Astrocyte (in vitro differentiated cells and primary cell): ENCODE measurements at regions not wholly inside any gene's neighbourhood (a gene's known extent, or its start where the extent isn't known, plus 50 kb on each side); places are given as distances from the start of the nearest gene placed in this dataset.

Source experiments
- DNase-seq: peaks from one replicate; pipeline ENCODE4 v3.0.0-alpha.2; 2010; ENCODE audit warnings: low read depth
- FAIRE-seq: peaks from 2 replicates; lab custom pipeline; 2011; peaks lifted over from hg19 to GRCh38; lab: Jason Lieb, UNC
- H2AFZ ChIP-seq: 2 replicates; pipeline ENCODE4 v1.6.0; 2012; ENCODE audit warnings: low read depth, low read length, inconsistent platforms
- H3K27ac ChIP-seq: 2 replicates; pipeline ENCODE4 v1.5.1; 2011; ENCODE audit warnings: low read depth, low read length, inconsistent platforms
- H3K27me3 ChIP-seq: 2 replicates; pipeline ENCODE4 v1.6.0; 2011; ENCODE audit warnings: low read length, inconsistent platforms; ENCODE audit not compliant: insufficient read depth
- H3K36me3 ChIP-seq: 2 replicates; pipeline ENCODE4 v1.5.1; 2011; ENCODE audit warnings: low read length, inconsistent platforms; ENCODE audit not compliant: insufficient read depth
- H3K4me1 ChIP-seq: 2 replicates; pipeline ENCODE4 v1.5.1; 2011; ENCODE audit warnings: low read length, inconsistent platforms; ENCODE audit not compliant: insufficient read depth
- H3K4me2 ChIP-seq: 2 replicates; pipeline ENCODE4 v1.6.0; 2012; ENCODE audit warnings: low read length, inconsistent platforms
- H3K4me3 ChIP-seq: 2 replicates; pipeline ENCODE4 v1.5.1; 2011; ENCODE audit warnings: low read depth, mild to moderate bottlenecking, low read length, inconsistent platforms; ENCODE audit not compliant: insufficient read depth
- H3K79me2 ChIP-seq: 2 replicates; pipeline ENCODE4 v1.6.0; 2012; ENCODE audit warnings: mild to moderate bottlenecking, low read length, inconsistent platforms; ENCODE audit not compliant: insufficient read depth
- H3K9ac ChIP-seq: 2 replicates; pipeline ENCODE4 v1.6.0; 2012; ENCODE audit warnings: mild to moderate bottlenecking, low read length, inconsistent platforms
- H3K9me3 ChIP-seq: 2 replicates; pipeline ENCODE4 v1.5.1; 2012; ENCODE audit warnings: low read depth, mild to moderate bottlenecking, low read length, inconsistent platforms; ENCODE audit not compliant: insufficient read depth
- H4K20me1 ChIP-seq: 2 replicates; pipeline ENCODE4 v1.6.0; 2012; ENCODE audit warnings: low read length, inconsistent platforms; ENCODE audit not compliant: insufficient read depth
- H3K27ac Mint-ChIP-seq: one replicate; pipeline ENCODE4 v1.8.0; 2021; ENCODE audit warnings: mild to moderate bottlenecking, mixed read lengths; ENCODE audit not compliant: unreplicated experiment
- H3K27me3 Mint-ChIP-seq: one replicate; pipeline ENCODE4 v1.8.0; 2021; ENCODE audit warnings: low read depth, mixed read lengths; ENCODE audit not compliant: unreplicated experiment
- H3K36me3 Mint-ChIP-seq: one replicate; pipeline ENCODE4 v1.8.0; 2021; ENCODE audit warnings: low read depth, mixed read lengths; ENCODE audit not compliant: unreplicated experiment
- H3K4me1 Mint-ChIP-seq: one replicate; pipeline ENCODE4 v1.8.0; 2021; ENCODE audit warnings: low read depth, mixed read lengths; ENCODE audit not compliant: unreplicated experiment
- H3K4me3 Mint-ChIP-seq: one replicate; pipeline ENCODE4 v1.8.0; 2021; ENCODE audit warnings: mild to moderate bottlenecking, moderate library complexity, mixed read lengths; ENCODE audit not compliant: unreplicated experiment
- H3K9me3 Mint-ChIP-seq: one replicate; pipeline ENCODE4 v1.8.0; 2021; ENCODE audit warnings: mild to moderate bottlenecking, mixed read lengths; ENCODE audit not compliant: unreplicated experiment
- CTCF ChIP-seq: IDR thresholded peaks from 2 replicates; pipeline ENCODE4 v1.5.1; 2011; ENCODE audit warnings: low read depth, mild to moderate bottlenecking, inconsistent platforms, low read length, moderate library complexity; ENCODE audit not compliant: insufficient read depth
- EZH2 ChIP-seq: IDR thresholded peaks from 2 replicates; pipeline ENCODE4 v1.6.1; 2012; ENCODE audit warnings: mild to moderate bottlenecking, low read length, inconsistent platforms; ENCODE audit not compliant: insufficient read depth

GRCh38 chr6:92770540-92770939 is 648.8 kb downstream of the EPHA7 start:
- no peak overlapping the region for H3K4me3 Mint-ChIP-seq
- DNase-seq = no peak
- TF ChIP-seq EZH2 = no peak
- TF ChIP-seq CTCF = no peak
- H3K27me3 ChIP-seq = no peaks in the 10 kb centered on the region
- H3K36me3 ChIP-seq = no peaks in the 10 kb centered on the region
- H3K27ac Mint-ChIP-seq = no peak overlapping the region
- no peak overlapping the region for H3K4me3 ChIP-seq
- H3K9me3 ChIP-seq = no peaks in the 10 kb centered on the region
- no peak overlapping the region for H3K9ac ChIP-seq
- H3K4me1 Mint-ChIP-seq = no peaks in the 10 kb centered on the region
- no peak overlapping the region for H3K27ac ChIP-seq
- H3K36me3 Mint-ChIP-seq = no peaks in the 10 kb centered on the region
- H3K79me2 ChIP-seq = no peaks in the 10 kb centered on the region
- H3K4me1 ChIP-seq = no peaks in the 10 kb centered on the region
- no peak overlapping the region for H3K4me2 ChIP-seq
- FAIRE-seq = no peak
- H3K27me3 Mint-ChIP-seq = no peaks in the 10 kb centered on the region
- H4K20me1 ChIP-seq = no peaks in the 10 kb centered on the region
- H2AFZ ChIP-seq = no peak overlapping the region
- no peaks in the 10 kb centered on the region for H3K9me3 Mint-ChIP-seq

GRCh38 chr6:92767101-92767500 is 652.3 kb downstream of the EPHA7 start:
- no peaks in the 10 kb centered on the region for H4K20me1 ChIP-seq
- H3K27me3 ChIP-seq = no peaks in the 10 kb centered on the region
- H3K79me2 ChIP-seq = no peaks in the 10 kb centered on the region
- H3K4me3 Mint-ChIP-seq = no peak overlapping the region
- H3K36me3 Mint-ChIP-seq = no peaks in the 10 kb centered on the region
- DNase-seq = no peak
- FAIRE-seq = no peak
- no peaks in the 10 kb centered on the region for H3K9me3 ChIP-seq
- H3K4me1 ChIP-seq = no peaks in the 10 kb centered on the region
- H3K4me2 ChIP-seq = no peak overlapping the region
- H3K4me1 Mint-ChIP-seq = no peaks in the 10 kb centered on the region
- no peaks in the 10 kb centered on the region for H3K27me3 Mint-ChIP-seq
- no peak overlapping the region for H2AFZ ChIP-seq
- no peaks in the 10 kb centered on the region for H3K36me3 ChIP-seq
- no peaks in the 10 kb centered on the region for H3K9me3 Mint-ChIP-seq
- no peak overlapping the region for H3K4me3 ChIP-seq
- no peak overlapping the region for H3K27ac Mint-ChIP-seq
- no peak overlapping the region for H3K27ac ChIP-seq
- TF ChIP-seq EZH2 (no peak), CTCF (no peak)
- no peak overlapping the region for H3K9ac ChIP-seq

- Mint-ChIP-seq H3K36me3 (no peaks in the 10 kb centered on the region), H3K4me3 (no peak overlapping the region), H3K9me3 (no peaks in the 10 kb centered on the region), H3K27ac (no peak overlapping the region), H3K4me1 (peaks cover 2% of the 10 kb centered on the region), H3K27me3 (no peaks in the 10 kb centered on the region)
- Histone ChIP-seq H4K20me1 (no peaks in the 10 kb centered on the region), H3K4me2 (no peak overlapping the region), H3K9ac (no peak overlapping the region), H3K9me3 (no peaks in the 10 kb centered on the region), H3K4me1 (no peaks in the 10 kb centered on the region), H3K27me3 (no peaks in the 10 kb centered on the region), H3K36me3 (no peaks in the 10 kb centered on the region), H3K27ac (no peak overlapping the region), H2AFZ (no peak overlapping the region), H3K4me3 (no peak overlapping the region), H3K79me2 (no peaks in the 10 kb centered on the region)
- DNase-seq = no peak
- FAIRE-seq = no peak
- TF ChIP-seq CTCF = no peak
- no peak for TF ChIP-seq EZH2
Measured at GRCh38 chr6:92763680-92764079, 655.7 kb downstream of the EPHA7 start.
